ENCODE measurements at regions not wholly inside any gene's neighbourhood (a gene's known extent, or its start where the extent isn't known, plus 50 kb on each side); places are given as distances from the start of the nearest gene placed in this dataset.

DNA sequence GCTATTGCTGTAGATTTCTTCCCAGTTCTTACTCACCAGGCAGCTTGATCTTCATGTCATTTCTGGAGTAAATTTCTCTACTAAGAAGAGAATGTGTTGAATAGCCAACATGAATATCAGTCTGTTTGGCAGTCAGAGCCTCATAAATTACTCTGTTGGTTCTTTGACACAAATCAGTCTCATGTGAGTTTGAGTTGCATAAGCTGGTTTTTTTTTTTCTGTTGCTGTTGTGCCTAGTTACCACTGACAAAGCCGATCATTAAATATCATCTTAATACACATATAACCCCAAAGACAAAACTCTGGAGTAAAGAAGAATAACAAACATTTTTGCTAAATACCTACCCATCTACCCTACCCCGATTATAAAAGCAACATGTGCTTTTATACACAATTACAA is 240.5 kb upstream of the KCNJ16 start:
- TF ChIP-seq POLR2A (IDR thresholded peaks at IDR 0.05) = no peak
- TF ChIP-seq, protein P1, sequence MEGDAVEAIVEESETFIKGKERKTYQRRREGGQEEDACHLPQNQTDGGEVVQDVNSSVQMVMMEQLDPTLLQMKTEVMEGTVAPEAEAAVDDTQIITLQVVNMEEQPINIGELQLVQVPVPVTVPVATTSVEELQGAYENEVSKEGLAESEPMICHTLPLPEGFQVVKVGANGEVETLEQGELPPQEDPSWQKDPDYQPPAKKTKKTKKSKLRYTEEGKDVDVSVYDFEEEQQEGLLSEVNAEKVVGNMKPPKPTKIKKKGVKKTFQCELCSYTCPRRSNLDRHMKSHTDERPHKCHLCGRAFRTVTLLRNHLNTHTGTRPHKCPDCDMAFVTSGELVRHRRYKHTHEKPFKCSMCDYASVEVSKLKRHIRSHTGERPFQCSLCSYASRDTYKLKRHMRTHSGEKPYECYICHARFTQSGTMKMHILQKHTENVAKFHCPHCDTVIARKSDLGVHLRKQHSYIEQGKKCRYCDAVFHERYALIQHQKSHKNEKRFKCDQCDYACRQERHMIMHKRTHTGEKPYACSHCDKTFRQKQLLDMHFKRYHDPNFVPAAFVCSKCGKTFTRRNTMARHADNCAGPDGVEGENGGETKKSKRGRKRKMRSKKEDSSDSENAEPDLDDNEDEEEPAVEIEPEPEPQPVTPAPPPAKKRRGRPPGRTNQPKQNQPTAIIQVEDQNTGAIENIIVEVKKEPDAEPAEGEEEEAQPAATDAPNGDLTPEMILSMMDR (IDR thresholded peaks at IDR 0.05) = no peak
- TF ChIP-seq POLR2AphosphoS5 (IDR thresholded peaks at IDR 0.05) = no peak

All from upper lobe of left lung (tissue), 4 donors.